HG02610 (cell line): ENCODE measurements at regions not wholly inside any gene's neighbourhood (a gene's known extent, or its start where the extent isn't known, plus 50 kb on each side); places are given as distances from the start of the nearest gene placed in this dataset.

Experiments used
- ATAC-seq: cut with Tn5 transposase; IDR thresholded peaks from one replicate; pipeline ENCODE4 v1.9.1; 2021; ENCODE audit warnings: mild to moderate bottlenecking, moderate library complexity; ENCODE audit not compliant: unreplicated experiment

- ATAC-seq = no peak
These were observed 441.7 kb upstream of the PDZRN3 start for GRCh38 chr3:74066456-74066855.

GRCh38 chr3:74059923-74060600, 435.3 kb upstream of the PDZRN3 start:
- no peak for ATAC-seq

GRCh38 chr3:74059301-74059922, 434.7 kb upstream of the PDZRN3 start:
- ATAC-seq = no peak

- no peak for ATAC-seq
These were observed 432.4 kb upstream of the PDZRN3 start for GRCh38 chr3:74057169-74057568.

GRCh38 chr3:74055061-74055460, 430.3 kb upstream of the PDZRN3 start:
- no peak for ATAC-seq

GRCh38 chr3:74054566-74054965, 429.8 kb upstream of the PDZRN3 start:
- no peak for ATAC-seq

- ATAC-seq = no peak
These were observed 429.3 kb upstream of the PDZRN3 start for GRCh38 chr3:74053970-74054516.

- no peak for ATAC-seq
These were observed 424.7 kb upstream of the PDZRN3 start for GRCh38 chr3:74049444-74049843.

GRCh38 chr3:74048699-74049098, 424.0 kb upstream of the PDZRN3 start:
- ATAC-seq = no peak

- no peak for ATAC-seq
These were observed 420.3 kb upstream of the PDZRN3 start for GRCh38 chr3:74045000-74045399.

GRCh38 chr3:74041068-74041675, 416.4 kb upstream of the PDZRN3 start:
- no peak for ATAC-seq

GRCh38 chr3:74039105-74039504, 414.4 kb upstream of the PDZRN3 start:
- no peak for ATAC-seq

- no peak for ATAC-seq
These were observed 411.8 kb upstream of the PDZRN3 start for GRCh38 chr3:74036568-74036967.

GRCh38 chr3:74036102-74036501, 411.4 kb upstream of the PDZRN3 start:
- no peak for ATAC-seq

- ATAC-seq = no peak
These were observed 409.1 kb upstream of the PDZRN3 start for GRCh38 chr3:74033806-74034205.

GRCh38 chr3:74033381-74033780, 408.6 kb upstream of the PDZRN3 start:
- no peak for ATAC-seq

GRCh38 chr3:74027121-74027520, 402.4 kb upstream of the PDZRN3 start:
- ATAC-seq = no peak

- no peak for ATAC-seq
These were observed 398.7 kb upstream of the PDZRN3 start for GRCh38 chr3:74023395-74023794.

- ATAC-seq = no peak
These were observed 396.7 kb upstream of the PDZRN3 start for GRCh38 chr3:74021449-74021848.

- ATAC-seq = no peak
These were observed 385.5 kb upstream of the PDZRN3 start for GRCh38 chr3:74009961-74010844.

- ATAC-seq = no peak
These were observed 379.6 kb upstream of the PDZRN3 start for GRCh38 chr3:74004386-74004785.
